Astrocyte of the spinal cord (primary cell): ENCODE measurements at regions not wholly inside any gene's neighbourhood (a gene's known extent, or its start where the extent isn't known, plus 50 kb on each side); places are given as distances from the start of the nearest gene placed in this dataset.

Experiments
- DNase-seq: peaks from one replicate; pipeline ENCODE4 v3.0.0; 2011; ENCODE audit warnings: low read depth, low spot score
- H3K4me3 ChIP-seq: 2 replicates; pipeline ENCODE4 v1.5.1; 2011; ENCODE audit warnings: low read depth, mild to moderate bottlenecking, low read length, moderate library complexity
- in situ Hi-C: cut with HindIII; loops from 2 replicates; pipeline ENCODE4 v1.10.0; 2017; ENCODE audit warnings: low sequenced_read_pairs
- TF ChIP-seq, protein P1 (sequence below): IDR thresholded peaks from 2 replicates; pipeline ENCODE4 v1.5.1; 2012; ENCODE audit warnings: low read depth, mild to moderate bottlenecking, low read length, inconsistent platforms

DNA sequence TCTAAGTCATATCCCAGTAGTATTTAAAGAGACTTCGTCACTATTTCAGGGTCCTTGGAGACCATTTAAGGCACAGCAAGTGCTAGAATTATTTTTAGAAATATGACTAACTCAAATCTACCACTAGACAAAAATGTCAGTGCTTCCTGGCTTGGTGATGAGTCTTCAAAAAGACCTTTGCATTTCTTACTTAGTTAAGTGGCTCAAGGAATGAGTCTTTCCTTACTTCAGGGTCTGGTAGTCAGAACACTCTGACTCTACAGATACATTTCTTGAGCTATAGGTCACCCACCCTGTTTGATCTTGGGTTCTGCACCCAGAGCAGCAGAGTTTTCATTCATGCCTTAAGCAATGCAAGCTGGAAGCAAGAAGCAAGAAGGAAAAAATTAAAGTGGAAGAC is 191.0 kb upstream of the HTR2A start:
- in situ Hi-C loops: no loop called here
- H3K4me3 ChIP-seq: no peak overlapping the region
- DNase-seq: peak; percentile 79
- TF ChIP-seq, protein P1, sequence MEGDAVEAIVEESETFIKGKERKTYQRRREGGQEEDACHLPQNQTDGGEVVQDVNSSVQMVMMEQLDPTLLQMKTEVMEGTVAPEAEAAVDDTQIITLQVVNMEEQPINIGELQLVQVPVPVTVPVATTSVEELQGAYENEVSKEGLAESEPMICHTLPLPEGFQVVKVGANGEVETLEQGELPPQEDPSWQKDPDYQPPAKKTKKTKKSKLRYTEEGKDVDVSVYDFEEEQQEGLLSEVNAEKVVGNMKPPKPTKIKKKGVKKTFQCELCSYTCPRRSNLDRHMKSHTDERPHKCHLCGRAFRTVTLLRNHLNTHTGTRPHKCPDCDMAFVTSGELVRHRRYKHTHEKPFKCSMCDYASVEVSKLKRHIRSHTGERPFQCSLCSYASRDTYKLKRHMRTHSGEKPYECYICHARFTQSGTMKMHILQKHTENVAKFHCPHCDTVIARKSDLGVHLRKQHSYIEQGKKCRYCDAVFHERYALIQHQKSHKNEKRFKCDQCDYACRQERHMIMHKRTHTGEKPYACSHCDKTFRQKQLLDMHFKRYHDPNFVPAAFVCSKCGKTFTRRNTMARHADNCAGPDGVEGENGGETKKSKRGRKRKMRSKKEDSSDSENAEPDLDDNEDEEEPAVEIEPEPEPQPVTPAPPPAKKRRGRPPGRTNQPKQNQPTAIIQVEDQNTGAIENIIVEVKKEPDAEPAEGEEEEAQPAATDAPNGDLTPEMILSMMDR: no peak

DNA sequence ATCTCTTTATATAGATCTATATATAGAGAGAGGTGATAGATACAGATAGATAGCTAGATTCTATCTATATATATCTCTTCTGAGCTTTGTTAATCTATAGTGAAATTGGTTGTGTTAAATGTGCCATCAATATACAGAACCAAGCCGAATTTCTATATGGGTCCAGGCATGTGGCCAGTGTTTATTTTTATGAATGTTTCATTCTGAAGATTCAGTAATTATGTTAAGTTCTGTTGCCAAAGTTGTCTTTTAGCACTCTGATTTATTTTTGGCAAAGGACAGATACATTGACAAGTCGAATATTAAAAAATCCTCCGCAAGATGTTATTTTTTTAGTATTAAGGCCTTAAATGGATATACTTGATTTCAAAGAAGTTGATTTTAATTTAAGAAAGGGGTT is 190.4 kb upstream of the HTR2A start:
- no peak for DNase-seq
- TF ChIP-seq, protein P1: no peak
- no peak overlapping the region for H3K4me3 ChIP-seq
- in situ Hi-C loops: no loop called here

DNA sequence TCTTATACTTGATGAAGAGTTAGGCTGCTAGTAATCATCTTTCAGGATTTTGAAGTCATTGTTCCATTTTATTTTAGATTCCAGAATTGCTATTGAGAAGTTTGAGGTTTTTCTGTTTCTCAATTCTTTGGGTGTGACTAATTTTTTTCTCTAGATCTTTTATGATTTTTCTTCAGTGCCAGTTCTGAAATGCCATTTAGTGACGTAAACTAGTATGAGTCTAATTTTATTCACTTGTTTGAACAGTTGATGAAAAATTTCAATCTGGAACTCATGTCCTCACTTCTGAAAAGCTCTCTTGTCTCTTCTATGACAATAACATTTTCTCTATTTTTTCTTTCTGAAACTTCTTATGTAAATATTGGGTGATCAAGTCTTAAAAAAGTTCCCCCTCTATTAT is 188.5 kb upstream of the HTR2A start:
- in situ Hi-C loops: no loop called here
- no peak for DNase-seq
- TF ChIP-seq, protein P1: no peak
- no peak overlapping the region for H3K4me3 ChIP-seq

DNA sequence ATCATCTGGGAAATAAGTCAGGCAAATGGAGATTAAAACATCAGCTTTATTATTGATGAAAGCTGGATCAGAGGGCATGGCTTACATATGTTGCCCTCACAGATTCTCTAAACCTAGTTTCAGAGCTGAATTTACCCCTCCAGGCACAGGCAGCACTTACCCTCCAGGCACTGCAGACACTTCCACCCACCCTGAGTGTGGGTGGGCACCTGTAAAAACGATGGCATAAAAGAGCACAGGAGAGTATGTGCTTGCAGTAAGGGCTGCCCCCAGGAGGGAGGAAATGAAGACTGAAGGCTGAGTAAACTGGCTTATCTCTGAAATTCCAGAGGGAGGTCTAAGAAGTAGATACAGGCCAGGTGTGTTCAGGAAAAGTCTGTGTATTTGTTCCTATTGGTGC is 185.0 kb upstream of the HTR2A start:
- no peak overlapping the region for H3K4me3 ChIP-seq
- no peak for DNase-seq
- TF ChIP-seq, protein P1: no peak
- in situ Hi-C loops: no loop called here

DNA sequence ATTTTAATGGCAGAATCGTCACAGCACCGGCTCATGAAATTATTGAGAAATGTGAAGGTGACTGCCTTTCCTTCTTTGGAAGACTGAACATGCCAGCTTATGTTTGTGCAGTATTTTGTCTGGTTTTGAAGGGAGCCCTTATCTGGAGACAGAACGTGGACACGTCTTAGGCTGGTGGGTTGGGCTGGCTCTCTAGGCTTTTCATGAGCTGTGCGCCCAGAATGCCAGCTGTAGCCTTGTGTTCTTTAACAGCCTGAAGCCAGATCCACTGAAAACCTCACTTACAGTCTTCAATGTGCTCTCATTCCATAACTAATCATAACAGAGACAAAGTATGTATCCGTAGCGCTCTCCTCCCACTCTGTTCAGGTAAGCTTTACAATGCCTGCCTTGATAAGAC is 184.4 kb upstream of the HTR2A start:
- TF ChIP-seq, protein P1: no peak
- H3K4me3 ChIP-seq: no peak overlapping the region
- in situ Hi-C loops: no loop called here
- DNase-seq: no peak

DNA sequence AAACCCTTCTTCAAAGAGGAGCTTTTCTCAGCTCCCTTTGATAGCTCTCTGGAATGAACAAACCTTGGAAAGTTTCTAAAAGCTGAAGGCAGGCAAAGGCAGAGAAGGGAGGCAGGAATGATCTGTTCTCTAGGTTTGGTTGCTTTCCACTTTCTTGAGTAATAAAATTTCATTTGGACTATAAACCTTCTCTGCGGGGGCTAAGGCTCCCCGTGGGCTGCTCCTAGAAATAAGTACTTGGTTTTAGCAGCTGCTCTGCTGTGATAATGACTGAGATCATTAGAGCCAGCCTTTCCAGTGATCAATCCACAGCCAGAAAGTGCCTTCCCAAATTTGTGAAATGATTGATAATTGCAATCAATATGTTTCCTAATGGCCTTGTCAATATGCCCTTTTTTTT is 183.8 kb upstream of the HTR2A start:
- in situ Hi-C loops: no loop called here
- DNase-seq: no peak
- H3K4me3 ChIP-seq: no peak overlapping the region
- TF ChIP-seq, protein P1: no peak

DNA sequence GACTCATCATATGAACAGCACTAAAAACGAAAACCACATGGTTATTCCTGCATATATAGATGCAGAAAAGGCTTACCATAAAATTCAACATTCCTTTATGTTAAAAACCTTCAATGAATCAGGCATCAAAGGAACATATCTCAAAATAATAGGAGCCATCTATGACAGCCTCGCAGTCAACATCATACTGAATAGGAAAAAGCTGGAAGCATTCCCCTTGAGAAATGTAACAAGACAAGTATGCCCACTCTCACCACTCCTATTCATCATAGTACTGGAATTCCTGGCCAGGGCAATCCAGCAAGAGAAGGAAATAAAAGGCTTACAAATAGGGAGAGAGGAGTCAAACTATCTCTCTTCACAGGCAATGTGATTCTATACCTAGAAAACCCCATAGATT is 179.6 kb upstream of the HTR2A start:
- no peak for DNase-seq
- H3K4me3 ChIP-seq: no peak overlapping the region
- in situ Hi-C loops: no loop called here
- TF ChIP-seq, protein P1: no peak
